Vagina (tissue), 2 donors: ENCODE measurements at regions not wholly inside any gene's neighbourhood (a gene's known extent, or its start where the extent isn't known, plus 50 kb on each side); places are given as distances from the start of the nearest gene placed in this dataset.

Source experiments
- POLR2A ChIP-seq, 2 donors: fragments of 450-650 bp; IDR thresholded peaks; one replicate each; pipeline ENCODE4 v1.6.1; 2017; ENCODE audit warnings: antibody characterized with exemption in 2 of 2, mild to moderate bottlenecking in 2 of 2, moderate library complexity in 2 of 2
- POLR2AphosphoS5 ChIP-seq, 2 donors: sonication (generic); formaldehyde crosslinking; IDR thresholded peaks; one replicate each; pipeline ENCODE4 v1.9.0; 2017; ENCODE audit warnings: antibody characterized with exemption in 2 of 2, mild to moderate bottlenecking in 2 of 2, low read depth in 1 of 2; ENCODE audit not compliant: insufficient read depth in 1 of 2
- TF ChIP-seq, protein P1 (sequence below), 3 experiments: fragments of 450-650 bp in 2 of 3; fragments of 200-600 bp in 1 of 3; sonication (generic) in 1 of 3; IDR thresholded peaks; one replicate each; pipeline ENCODE4 v1.5.1; 2017 to 2019; ENCODE audit warnings: antibody characterized with exemption in 3 of 3, mild to moderate bottlenecking in 2 of 3, moderate library complexity in 2 of 3

DNA sequence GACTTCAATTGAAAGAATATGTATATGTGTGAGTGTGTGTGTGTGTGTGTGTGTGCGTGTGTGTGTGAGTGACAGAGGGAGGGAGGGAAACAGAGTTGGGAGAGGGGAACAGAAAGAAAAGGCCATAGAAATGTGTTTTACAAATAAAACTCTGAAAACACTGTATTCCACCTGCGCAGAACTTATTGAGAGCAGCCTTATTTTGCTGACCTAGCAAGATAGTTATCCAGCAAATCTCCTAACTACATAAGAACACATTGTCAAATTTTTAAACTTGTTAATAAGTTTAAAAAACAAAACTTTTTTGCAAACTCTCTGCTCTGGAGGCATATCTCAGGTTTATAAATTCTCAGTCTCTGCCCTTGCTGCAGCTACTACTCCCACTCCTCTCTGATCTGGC lies 217.9 kb upstream of the NOCT start:
- TF ChIP-seq, protein P1, sequence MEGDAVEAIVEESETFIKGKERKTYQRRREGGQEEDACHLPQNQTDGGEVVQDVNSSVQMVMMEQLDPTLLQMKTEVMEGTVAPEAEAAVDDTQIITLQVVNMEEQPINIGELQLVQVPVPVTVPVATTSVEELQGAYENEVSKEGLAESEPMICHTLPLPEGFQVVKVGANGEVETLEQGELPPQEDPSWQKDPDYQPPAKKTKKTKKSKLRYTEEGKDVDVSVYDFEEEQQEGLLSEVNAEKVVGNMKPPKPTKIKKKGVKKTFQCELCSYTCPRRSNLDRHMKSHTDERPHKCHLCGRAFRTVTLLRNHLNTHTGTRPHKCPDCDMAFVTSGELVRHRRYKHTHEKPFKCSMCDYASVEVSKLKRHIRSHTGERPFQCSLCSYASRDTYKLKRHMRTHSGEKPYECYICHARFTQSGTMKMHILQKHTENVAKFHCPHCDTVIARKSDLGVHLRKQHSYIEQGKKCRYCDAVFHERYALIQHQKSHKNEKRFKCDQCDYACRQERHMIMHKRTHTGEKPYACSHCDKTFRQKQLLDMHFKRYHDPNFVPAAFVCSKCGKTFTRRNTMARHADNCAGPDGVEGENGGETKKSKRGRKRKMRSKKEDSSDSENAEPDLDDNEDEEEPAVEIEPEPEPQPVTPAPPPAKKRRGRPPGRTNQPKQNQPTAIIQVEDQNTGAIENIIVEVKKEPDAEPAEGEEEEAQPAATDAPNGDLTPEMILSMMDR (IDR thresholded peaks at IDR 0.05), result no peak
- TF ChIP-seq POLR2A (IDR thresholded peaks at IDR 0.05) (no peak), POLR2AphosphoS5 (IDR thresholded peaks at IDR 0.05; ENCODE audit: insufficient read depth in 1 of 2, low read depth in 1 of 2) (no peak)
